GM23248 (cell line): ENCODE measurements at regions not wholly inside any gene's neighbourhood (a gene's known extent, or its start where the extent isn't known, plus 50 kb on each side); places are given as distances from the start of the nearest gene placed in this dataset.

Experiments used
- EZH2 ChIP-seq: fragments of 200-600 bp; sonication (generic); IDR thresholded peaks from 2 replicates; pipeline ENCODE4 v1.6.1; 2018; ENCODE audit warnings: antibody characterized with exemption, mild to moderate bottlenecking; ENCODE audit not compliant: insufficient read depth, poor library complexity, severe bottlenecking
- EZH2phosphoT487 ChIP-seq: fragments of 200-600 bp; sonication (generic); IDR thresholded peaks from 2 replicates; pipeline ENCODE4 v1.6.1; 2018; ENCODE audit warnings: antibody characterized with exemption, moderate library complexity, mild to moderate bottlenecking, low read depth; ENCODE audit not compliant: insufficient read depth

DNA sequence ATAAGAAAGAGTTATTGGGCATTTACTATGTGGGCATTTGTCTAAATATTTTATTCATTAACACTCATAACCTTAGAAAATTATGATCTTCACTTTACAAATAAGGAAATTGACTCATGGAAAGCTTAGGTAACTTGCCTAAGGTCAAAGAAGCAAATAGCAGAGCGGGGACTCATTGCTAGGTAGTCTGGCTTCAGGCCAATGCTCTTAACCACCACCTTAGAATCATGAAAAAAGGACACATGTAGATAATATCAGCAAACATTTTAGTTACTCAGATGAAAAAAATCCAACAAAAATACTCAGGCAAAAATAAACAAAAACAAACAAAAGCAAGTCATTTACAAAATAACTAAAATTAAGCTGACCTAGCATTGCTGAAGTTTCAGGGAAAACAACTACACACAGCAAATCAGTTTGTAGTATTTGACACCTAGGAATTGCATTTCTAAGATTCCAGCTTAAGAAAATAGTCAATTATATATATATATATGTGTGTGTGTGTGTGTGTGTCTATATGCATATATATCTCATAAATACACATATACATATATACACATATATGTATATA, 166.0 kb downstream of the HMHB1 start:
- TF ChIP-seq EZH2phosphoT487, result no peak
- no peak for TF ChIP-seq EZH2
